Glomerular visceral epithelial cell (primary cell): ENCODE measurements at regions not wholly inside any gene's neighbourhood (a gene's known extent, or its start where the extent isn't known, plus 50 kb on each side); places are given as distances from the start of the nearest gene placed in this dataset.
"Not testable (repeated sequence)": the region's sequence is repeated elsewhere in the genome, so short reads cannot be mapped to it uniquely, and the experiment has no call there.

Experiments used
- DNase-seq: peaks from one replicate; pipeline ENCODE4 v3.0.0-alpha.2; 2016; ENCODE audit errors: extremely low spot score

DNA sequence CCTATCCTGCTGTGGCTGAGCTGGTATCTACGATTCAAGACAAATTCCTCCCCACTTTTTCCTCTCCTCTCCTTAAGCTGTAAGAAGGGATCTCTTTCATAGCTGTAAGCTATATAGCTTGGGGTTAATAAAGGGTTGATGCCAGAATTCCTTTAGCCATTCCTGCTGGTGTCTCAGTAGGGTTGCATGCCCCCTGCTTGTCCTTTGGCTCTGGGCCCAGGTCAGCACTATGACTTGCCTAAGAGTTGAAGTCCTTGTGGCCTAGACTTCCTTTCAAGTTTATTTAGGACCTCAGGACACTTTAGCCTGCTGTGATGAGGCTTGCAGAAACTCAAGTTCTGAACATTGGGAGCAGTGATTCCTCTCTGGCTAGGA, 270.0 kb downstream of the AMY1C start:
- DNase-seq, result no peak

DNA sequence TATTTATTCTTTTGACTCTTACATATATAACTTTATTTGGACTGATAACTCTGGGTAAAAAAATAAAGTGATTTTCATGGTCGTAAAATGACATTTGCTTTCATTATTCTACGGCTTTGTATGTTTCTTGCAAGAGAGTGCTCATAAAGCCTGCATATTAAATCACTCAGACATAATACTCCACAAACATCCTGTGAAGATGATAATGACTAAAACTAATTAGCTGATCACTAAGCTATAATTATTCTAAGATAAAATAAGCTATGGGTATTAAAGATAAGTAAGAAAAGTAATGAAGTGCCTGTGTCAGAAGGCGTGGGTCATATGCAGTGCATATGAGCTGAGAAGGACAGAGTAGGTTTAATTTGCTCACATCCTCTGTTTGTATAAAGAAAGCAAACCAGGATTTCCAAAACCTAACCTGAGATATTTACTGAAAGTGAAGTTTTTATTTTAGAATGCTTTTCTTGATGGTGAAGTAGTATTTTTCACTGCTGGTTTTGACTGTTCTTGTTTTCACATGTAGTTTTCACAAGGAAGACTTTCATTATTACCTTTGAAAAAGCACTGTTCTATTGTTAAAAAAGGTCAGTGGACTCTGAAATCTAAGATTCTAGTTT, 278.8 kb downstream of the AMY1C start:
- no peak for DNase-seq

DNA sequence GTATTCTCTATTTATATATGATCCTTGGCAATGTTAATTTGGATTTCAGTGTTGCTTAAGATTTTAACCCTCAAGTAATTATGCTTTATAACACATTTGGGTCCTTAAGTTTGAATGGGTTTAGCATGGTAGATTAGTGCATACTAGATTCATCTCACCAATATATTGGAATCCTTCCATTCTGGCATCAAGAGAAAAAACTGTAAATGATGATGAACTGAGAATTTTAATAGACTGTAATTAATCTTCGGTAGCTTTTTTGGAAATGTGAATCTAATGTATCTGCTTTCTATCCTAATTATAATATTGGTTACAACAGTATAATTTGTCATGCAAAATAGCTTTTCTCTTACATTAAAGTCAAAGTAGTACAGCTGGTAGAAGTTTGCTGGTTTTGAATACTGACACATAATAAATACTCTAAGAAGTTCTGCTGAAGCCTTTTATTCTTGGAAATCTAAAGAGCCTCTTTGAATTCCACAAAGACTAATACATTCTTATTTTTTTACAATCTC, 279.8 kb downstream of the AMY1C start:
- DNase-seq, result no peak

DNA sequence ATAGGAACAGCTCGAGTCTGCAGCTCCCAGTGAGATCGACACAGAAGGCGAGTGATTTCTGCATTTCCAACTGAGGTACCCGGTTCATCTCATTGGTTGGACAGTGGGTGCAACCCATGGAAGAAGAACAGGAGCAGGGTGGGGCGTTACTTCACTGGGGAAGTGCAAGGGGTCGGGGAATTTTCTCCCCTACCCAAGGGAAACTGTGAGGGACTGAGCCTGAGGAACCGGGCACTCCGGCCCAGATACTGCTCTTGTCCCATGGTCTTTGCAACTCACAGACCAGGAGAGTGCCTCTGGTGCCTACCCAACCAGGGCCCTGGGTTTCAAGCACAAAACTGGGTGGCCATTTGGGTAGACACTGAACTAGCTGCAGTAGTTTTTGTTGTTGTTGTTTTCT, 307.1 kb downstream of the AMY1C start:
- DNase-seq, result no peak

DNA sequence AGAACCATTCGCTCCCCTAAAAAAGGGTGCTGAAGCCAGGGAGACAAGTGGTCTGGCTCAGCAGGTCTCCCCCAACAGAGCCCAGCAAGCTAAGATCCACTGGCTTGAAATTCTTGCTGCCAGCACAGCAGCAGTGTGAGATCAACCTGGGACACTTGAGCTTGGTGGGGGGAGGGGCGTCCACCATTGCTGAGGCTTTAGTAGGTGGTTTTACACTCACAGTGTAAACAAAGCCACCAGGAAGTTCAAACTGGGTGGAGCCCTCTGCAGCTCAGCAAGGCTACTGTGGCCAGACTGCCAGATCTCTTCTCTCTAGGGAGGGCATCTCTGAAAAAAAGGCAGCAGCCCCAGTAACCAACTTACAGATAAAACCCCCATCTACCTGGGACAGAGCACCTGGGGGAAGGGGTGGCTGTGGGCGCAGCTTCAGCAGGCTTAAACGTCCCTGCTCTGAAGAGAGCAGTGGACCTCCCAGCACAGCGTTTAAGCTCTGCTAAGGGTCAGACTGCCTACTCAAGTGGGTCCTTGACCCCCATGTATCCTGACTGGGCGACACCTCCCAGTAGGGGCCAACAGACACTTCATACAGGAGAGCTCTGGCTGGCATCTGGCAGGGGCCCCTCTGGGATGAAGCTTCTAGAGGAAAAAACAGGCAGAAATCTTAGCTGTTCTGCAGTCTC, 307.7 kb downstream of the AMY1C start:
- peak; percentile 6 for DNase-seq

DNA sequence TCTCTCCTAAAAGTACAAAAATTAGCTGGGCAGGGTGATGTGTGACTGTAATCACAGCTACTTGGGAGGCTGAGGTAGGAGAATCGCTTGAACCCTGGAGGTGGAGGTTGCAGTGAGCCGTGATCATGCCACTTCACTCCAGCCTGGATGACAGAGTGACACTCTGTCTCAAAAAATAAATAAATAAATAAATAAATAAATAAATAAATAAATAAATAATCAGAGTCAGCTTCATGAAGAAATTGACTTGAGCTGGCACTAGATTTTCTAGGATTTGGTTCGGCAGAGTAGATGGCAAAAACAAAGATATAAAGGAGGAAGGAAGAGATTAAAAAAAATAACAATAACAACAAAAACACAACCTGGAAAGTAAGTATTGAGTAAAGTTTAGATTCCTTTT, 311.9 kb downstream of the AMY1C start:
- not testable (repeated sequence) for DNase-seq

DNA sequence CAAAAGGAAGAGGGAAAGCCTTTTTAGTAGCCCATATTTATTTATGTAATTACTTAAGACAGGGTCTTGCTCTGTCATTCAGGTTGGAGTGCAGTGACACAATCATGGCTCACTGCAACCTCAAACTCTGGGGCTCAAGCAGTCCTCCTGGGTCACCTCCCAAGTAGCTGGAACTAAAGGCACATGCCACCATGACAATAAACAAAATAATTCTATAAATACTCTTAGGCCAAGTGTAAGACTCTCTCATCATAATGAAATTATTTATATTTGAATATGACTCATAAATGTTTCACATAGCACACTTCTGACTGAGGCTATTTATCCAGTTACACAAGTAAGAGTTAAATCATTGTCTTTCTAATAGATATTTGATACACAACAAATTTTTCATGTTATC, 314.7 kb downstream of the AMY1C start:
- DNase-seq, result no peak

DNA sequence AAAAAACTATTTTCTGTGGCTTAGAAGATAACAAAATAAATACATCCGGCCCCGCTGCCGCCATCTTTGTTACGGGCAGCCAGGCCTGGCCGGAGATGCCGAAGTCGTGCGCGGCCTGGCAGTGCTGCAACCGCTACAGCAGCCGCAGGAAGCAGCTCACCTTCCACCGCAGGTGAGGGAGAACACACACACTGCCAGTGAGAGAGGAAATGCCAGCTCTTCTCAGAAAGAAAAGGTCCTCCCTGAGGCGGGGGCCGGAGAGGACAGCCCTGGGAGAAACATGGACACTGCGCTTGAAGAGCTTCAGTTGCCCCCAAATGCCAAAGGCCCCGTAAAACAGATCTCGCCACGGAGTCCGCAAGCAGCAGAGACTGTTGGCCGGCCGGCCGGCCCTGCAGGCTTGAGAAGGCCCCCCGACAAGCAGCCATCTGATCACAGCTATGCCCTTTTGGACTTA, 323.2 kb downstream of the AMY1C start:
- DNase-seq, result no peak

DNA sequence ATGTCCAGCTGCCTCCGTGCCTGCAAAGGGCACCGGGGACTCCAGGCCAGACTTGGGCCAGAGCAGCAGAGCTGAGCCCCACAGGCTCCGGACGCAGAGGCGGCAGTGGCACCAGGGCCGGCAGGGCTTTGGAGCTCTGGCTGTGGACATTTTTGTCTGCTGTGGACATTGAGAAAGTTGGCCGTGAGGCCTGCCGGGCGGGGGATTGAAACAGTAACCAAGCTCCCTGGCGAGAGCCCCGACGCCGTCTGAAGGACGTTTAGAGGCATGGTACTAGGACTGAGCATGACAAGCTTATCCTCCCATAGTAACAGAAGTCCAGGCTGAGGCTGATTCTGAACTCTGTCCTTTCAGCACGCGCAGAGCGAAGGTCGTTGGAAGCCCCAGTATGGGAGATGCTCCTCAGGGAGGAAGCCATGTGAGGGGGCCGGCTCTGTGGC, 323.8 kb downstream of the AMY1C start:
- DNase-seq, result no peak

DNA sequence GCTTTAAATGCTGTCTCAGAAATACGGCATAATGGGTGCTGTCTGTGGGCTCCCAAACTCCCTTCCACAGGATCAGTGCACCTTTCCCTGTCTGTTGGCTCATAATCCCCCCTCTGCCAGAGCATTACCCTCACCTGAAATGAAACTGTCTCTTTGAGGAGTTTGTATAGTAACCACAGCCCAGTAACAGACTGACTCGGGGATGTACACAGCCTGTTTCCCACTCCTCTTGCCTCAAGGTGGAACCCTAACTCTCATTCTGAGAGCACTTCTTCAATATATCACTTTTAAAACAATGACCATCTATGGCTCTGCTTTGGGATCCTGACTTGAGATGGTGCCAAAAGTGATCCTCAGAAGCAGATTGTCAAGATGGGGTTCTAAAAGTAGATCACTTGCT, 332.5 kb downstream of the AMY1C start:
- no peak for DNase-seq

DNA sequence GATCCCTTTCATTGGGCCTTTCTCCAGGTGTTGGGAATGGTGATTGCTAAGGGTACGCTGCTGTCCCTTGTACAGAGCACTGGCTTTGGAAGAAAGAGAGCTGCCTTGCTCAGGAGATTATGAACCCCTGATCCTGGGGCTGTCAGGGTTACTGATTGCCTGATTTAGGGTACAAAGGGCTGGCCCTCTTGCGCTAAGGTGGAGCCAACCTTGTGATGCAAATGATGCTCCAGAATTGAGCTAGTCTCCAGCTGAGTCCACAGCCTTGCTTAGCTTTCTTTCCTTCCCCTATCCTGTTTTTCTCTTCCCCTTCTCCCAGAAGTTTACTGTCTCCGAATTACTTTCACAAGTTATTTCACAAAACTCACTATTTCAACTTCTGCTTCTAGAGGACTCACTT, 334.7 kb downstream of the AMY1C start:
- DNase-seq, result no peak

DNA sequence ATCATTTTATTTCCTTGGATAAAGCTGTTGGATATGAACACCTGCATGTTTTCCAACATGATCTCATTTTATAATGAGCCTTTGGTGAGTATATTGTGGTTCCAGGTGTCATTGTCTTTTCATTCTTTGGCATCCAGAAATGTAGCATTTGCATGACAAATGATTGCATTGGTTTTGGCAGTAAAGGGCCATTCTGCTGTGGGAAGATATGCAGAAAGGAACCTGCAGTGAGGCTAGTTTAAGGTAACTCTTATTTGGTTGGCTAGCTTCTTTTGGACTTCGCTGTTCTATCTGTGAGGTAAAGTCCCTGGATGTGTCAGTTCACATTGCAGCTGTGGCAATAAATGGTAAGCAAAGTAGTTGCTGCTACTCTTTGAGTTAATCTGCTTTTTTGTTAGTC, 343.0 kb downstream of the AMY1C start:
- DNase-seq, result no peak

DNA sequence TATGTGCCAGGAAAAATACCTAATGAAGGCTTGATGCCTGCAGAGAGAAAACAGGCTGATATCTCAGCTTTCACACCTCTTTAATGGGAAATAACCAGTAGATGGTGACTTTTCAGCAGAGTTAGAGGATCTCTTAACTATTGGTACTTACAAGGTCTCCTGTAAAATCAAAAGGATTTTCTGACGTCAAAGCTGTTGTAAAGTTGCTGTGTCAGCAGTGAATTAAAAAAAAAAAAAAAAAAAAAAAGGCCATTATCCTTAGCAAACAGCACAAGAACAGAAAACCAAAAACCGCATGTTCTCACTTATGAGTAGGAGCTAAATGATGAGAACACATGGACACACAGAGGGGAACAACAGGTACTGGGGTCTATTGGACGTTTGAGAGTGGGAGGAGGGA, 349.1 kb downstream of the AMY1C start:
- DNase-seq, result no peak

DNA sequence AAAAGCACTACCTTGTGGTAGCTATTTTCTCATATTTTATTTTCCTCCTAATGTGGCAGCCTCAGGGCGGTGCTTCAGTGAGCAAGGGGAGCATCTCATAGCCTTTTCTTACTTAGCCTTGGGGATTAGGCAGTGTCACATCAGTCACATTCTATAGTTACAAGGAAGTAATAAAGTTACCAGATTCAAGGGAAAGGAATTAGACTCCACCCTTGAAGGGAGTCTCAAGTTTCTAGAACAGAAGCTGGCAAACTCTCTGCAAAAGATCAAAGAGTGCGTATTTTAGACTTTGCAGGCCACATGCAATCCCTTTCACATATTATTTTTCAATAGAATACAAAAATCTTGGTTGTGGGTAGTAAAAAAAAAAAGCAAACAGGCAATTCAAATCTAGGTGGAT, 350.4 kb downstream of the AMY1C start:
- no peak for DNase-seq

DNA sequence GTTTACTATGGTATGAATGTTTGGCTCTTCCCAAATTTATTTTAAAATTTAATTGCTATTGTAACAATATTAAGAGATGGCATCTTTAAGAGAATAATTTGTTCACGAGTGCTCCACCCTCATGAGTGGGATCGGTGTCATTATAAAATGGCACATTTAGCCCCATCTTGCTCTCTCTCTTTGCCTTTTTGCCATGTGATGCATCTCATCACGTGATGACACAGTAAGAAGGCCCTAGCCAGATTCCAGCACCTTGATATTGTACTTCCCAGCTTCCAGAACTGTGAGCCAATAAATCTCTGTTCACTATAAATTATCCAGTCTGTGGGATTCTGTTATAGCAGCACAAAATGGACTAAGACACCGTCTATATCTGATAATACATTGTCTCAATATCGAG, 355.8 kb downstream of the AMY1C start:
- no peak for DNase-seq

DNA sequence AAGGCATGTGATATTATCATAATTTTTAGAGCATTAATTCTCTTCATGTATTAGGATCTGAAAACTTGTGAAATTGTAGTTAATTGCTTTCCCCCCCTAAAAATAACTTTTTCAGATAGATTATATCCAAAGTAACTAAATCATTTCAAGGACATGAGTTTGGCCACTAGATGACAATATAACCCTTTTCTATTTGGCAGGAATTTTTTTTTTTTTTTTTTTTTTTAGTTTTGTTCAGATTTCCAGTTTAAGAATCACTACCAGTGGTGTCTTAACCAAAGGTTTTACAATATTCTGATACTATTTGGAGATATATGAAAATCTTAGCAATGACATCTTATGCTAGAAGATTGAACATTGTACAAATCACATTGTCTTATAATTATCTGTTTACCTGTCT, 370.8 kb downstream of the AMY1C start:
- DNase-seq, result no peak

DNA sequence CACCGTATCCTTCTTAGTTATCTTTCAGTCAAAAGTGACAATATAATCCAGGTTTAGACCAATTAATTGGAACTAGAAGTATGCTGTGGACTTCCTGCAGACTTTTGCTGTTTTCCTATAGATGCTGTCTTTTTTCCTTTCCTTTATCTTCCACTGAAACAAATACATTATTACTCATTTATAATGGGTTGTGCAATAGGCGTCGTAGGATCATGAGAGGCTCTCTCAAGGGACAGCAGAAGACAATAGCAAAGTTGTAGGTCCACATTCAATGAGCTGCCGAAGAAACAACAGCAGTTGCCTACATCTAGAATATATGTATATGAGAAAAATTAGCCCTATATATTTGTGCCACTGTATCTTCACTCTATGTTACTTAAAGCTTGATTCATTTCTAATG, 371.6 kb downstream of the AMY1C start:
- DNase-seq, result no peak

DNA sequence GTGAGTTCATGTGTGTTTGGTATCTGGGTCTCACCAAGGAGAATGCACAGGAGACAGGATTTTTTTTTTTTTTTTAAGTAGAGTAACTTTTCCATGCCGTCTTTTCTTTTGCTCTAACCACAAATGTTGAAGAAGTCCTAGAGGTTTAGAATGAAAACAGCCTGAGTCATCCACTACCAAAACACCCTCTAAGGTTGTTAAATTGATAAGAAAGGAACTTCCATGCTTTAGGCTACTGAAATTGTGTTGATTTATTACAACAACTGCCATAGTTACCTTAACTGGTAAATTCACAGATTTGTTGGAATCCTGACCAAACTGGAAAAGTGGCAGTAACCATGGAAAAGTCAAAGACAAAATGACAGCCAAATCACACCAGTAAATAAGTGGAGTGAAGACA, 375.6 kb downstream of the AMY1C start:
- peak; percentile 16 for DNase-seq

DNA sequence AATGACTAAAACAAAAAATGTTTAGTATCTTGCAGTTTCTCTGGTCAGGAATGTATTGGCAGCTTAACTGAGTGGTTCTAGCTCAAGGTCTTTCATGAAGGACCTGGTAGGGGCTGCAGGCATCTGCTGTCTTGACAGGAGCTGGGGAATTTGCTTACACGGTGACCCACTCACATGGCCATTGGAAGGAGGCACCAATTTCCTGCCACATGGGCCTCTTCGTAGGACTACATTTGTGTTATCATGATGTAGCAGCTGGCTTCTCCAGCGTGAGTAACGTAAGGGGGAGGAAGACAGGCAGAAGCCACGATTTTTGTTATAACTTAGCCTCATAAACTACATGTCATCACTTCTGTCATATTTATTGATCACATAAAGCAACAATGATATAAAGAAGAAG, 376.3 kb downstream of the AMY1C start:
- DNase-seq, result no peak

DNA sequence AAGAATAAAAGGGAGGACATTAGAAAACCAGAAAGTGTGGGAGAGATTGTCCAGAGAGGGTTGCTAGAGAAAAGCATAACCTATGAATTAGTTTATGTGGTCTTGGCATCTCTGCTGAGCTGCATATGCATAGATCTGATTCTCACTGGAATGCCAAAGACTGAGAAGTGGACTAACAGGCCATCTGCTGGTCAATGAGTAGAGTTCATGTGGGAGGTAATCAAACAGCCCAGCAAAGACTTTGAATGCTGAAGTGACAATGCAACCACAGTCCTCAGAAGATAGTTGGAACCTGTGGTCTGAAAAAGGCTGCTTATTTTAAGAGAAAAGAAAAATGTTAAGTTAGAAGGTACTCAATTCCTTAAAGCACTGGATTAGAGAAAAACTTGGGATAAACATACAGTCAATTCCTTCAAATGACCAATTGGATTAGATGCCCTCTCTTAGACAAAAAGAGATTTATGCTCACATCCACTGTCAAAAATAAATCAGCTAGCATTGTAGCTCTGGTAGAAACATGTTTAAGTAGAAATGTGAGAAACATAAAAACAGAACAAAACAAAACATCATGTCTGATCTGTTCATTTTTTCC, 382.8 kb downstream of the AMY1C start:
- peak; percentile 38 for DNase-seq

DNA sequence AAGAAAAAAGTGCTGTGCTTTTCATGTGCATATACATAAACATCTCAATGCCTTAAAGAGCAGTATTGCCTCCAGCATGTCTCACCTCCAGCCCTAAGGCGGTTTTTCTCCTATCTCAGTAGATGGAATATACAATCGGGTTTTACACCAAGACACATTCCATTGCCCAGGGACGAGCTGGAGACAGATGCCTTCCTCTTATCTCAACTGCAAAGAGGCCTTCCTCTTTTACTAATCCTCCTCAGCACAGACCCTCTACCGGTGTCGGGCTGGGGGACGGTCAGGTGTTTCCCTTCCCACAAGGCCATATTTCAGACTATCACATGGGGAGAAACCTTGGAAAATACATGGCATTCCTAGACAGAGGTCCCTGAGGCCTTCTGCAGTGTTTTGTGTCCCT, 385.3 kb downstream of the AMY1C start:
- not testable (repeated sequence) for DNase-seq

DNA sequence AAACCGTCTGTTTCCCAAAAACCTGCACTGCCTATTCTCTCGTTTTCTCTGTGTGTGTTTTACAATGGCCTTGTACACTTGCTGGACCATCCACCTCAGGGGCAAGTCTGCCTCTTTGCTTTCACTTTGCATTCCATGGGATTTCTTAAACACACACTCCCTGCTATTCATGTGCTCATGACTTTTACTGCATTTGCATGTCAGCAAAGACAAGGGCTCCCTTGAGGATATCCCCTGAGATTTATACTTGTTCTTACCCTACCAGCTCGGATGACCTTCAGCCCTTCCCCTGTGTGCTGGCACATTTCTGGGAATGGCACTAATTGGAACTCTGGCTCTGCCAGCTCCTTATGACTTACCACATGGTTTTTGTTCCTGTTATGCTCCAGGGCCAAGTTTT, 386.9 kb downstream of the AMY1C start:
- DNase-seq, result no peak

DNA sequence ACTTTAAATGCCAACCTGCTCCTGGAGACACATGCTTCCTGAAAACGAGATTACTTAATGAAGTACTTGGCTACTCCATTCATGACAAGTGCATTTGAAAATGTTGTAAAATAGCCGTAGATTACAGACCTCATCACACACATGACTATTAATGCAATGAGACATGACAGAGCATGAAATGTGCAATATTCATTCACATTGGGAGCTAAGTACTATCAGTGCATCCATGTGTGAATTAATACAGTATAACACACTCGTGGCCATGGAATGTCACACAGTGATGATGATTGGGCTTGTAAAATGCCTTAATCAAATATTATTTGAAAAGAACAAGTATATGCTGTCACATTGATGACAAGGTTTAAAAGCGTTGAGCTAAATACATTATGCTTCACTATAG, 407.0 kb downstream of the AMY1C start:
- DNase-seq, result no peak
